Activated T-cell treated with anti-CD3 and anti-CD28 coated beads, Interleukin-2, amount 50 U/mL, for 4 hours (primary cell): ENCODE measurements at regions not wholly inside any gene's neighbourhood (a gene's known extent, or its start where the extent isn't known, plus 50 kb on each side); places are given as distances from the start of the nearest gene placed in this dataset.

Experiments
- ATAC-seq, 2 donors: fragments of 200-7000 bp; cut with Tn5 transposase; one replicate each; pipeline ENCODE4 v1.10.0; 2021
- DNase-seq: peaks from one replicate; pipeline ENCODE4 v3.0.0-alpha.2; 2020
- H3K27me3 Mint-ChIP-seq: one replicate; pipeline ENCODE4 v1.8.0; 2021; ENCODE audit warnings: low read depth, mixed read lengths
- H3K36me3 Mint-ChIP-seq: one replicate; pipeline ENCODE4 v1.8.0; 2022; ENCODE audit warnings: mixed read lengths; ENCODE audit not compliant: insufficient read depth
- H3K4me1 Mint-ChIP-seq: one replicate; pipeline ENCODE4 v1.8.0; 2021; ENCODE audit warnings: low read depth, mixed read lengths
- H3K4me3 Mint-ChIP-seq: one replicate; pipeline ENCODE4 v1.8.0; 2021; ENCODE audit warnings: mild to moderate bottlenecking, moderate library complexity, mixed read lengths
- H3K9me3 Mint-ChIP-seq: one replicate; pipeline ENCODE4 v1.8.0; 2021; ENCODE audit warnings: mixed read lengths

DNA sequence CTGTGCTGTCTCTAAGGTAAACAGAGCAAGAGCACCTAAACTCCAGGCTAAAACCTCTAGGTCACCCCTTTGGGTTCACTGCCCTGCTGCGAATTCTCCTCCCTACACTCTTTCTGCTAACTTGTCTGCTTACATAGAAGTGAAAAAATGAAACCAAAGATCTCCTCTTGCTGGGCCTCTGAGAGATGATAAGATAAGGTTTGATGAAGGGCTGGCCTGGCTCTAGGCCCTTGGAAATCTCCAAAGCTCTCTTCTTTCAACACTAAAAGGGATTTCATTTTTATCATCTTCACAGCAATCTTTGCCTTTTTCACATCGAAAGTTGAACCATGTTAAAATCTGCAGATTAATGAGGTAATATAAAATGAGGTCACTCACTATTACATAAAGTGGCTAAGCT is 450.8 kb upstream of the TLE4 start:
- Mint-ChIP-seq H3K36me3 (no peaks in the 10 kb centered on the region), H3K27me3 (no peaks in the 10 kb centered on the region), H3K4me1 (no peaks in the 10 kb centered on the region), H3K9me3 (no peaks in the 10 kb centered on the region), H3K4me3 (no peak overlapping the region)
- no peak for DNase-seq
- ATAC-seq, result no peak

DNA sequence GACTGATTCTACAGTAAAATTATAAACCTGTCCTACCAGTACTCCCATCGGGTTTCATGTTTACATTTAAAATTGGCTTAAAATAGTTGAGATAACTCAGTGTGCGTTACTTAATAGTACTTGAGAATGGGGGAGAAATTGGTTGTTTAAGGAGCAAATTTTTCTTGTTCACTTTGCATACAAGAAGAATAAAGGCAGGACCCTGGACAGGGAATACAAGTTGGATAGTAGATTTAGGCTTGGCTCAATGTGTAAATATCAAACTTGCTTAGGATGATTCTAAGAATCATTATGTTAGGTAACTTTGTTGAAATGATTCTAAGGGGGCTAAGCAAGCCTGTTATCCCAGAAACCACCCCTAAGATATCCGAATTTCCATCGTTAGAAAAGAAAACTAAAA is 448.4 kb upstream of the TLE4 start:
- DNase-seq, result no peak
- H3K36me3 Mint-ChIP-seq, result no peaks in the 10 kb centered on the region
- ATAC-seq, result no peak
- H3K27me3 Mint-ChIP-seq, result no peaks in the 10 kb centered on the region
- no peak overlapping the region for H3K4me3 Mint-ChIP-seq
- no peaks in the 10 kb centered on the region for H3K4me1 Mint-ChIP-seq
- no peaks in the 10 kb centered on the region for H3K9me3 Mint-ChIP-seq

DNA sequence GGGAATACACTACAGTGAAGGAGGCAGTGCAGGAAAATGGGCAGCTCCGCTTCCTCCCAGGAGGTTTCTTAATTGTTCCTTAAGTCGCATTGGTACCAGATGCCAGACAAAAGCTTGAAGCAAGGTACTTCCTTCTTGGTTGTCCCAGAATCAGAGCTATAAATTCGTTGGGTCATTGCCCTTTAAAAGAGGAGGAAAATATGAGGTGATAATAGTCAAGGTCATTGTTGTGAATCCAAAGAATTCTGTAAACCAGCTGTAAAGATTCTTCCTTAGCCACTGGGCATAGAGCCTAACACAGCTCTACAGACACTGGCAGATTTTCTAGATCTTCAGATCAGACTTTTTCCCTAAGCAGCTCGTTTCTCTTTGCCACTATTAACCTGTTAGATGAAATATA is 444.1 kb upstream of the TLE4 start:
- H3K9me3 Mint-ChIP-seq, result no peaks in the 10 kb centered on the region
- DNase-seq, result no peak
- no peaks in the 10 kb centered on the region for H3K4me1 Mint-ChIP-seq
- H3K36me3 Mint-ChIP-seq, result no peaks in the 10 kb centered on the region
- no peak for ATAC-seq
- H3K27me3 Mint-ChIP-seq, result no peaks in the 10 kb centered on the region
- H3K4me3 Mint-ChIP-seq, result no peak overlapping the region

DNA sequence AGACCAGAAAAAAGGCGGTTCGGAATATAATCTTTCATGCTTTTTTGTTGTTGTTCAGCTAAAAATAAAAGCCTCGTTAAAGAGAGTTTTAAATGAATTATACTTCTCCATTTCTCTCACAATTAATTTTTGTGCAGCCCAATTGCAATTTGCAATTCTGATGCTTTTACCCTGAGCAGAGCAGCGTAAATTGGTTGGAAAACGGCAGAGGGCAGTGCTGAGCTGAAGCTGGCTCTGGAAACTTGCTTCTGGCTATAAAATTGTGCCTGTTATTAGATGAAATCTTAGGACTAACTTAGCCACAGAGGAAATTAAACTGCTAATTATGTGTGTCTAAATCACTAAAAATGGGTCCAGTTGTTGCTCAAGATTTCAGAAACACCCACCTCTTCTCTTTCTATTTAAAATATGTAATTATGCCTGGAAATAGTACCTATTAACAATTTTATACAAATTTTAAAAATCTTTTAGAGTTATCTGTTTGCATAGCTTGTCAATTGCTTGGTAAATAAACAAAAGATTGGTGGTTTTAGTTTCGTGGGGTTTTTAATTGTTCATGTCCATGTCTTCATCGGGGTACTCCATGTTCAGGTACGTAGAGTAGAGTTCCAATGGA is 441.8 kb upstream of the TLE4 start:
- Mint-ChIP-seq H3K27me3 (no peaks in the 10 kb centered on the region), H3K36me3 (no peaks in the 10 kb centered on the region), H3K9me3 (no peaks in the 10 kb centered on the region), H3K4me3 (no peak overlapping the region), H3K4me1 (no peaks in the 10 kb centered on the region)
- DNase-seq (no peak), ATAC-seq (no peak)

DNA sequence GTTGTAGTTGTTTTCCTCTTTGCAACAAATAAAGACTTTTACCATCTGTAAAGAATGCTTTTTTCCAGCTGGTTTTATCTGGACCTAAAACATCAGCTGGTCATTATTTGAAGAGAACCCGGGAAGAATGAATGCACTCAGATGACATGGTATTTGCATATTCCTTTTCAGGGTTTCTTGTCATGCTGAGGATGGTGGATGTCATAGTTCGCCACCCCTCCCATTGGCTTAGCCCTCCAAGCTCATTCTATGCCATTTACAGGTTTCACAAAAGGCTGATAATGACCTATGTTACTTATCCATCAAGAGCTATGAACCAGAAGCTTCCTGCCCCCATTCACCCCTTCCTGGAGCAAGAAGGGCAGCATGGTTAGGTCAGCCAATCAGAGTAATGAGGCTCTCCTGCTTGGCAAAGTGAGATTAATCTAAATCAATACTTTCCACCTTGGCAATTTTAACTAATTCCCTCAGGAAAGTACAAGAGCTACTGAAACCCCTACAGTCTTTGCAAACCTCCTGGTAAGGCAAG is 440.5 kb upstream of the TLE4 start:
- Mint-ChIP-seq H3K4me1 (no peaks in the 10 kb centered on the region), H3K9me3 (no peaks in the 10 kb centered on the region), H3K27me3 (no peaks in the 10 kb centered on the region), H3K4me3 (no peak overlapping the region), H3K36me3 (no peaks in the 10 kb centered on the region)
- ATAC-seq (no peak), DNase-seq (no peak)

DNA sequence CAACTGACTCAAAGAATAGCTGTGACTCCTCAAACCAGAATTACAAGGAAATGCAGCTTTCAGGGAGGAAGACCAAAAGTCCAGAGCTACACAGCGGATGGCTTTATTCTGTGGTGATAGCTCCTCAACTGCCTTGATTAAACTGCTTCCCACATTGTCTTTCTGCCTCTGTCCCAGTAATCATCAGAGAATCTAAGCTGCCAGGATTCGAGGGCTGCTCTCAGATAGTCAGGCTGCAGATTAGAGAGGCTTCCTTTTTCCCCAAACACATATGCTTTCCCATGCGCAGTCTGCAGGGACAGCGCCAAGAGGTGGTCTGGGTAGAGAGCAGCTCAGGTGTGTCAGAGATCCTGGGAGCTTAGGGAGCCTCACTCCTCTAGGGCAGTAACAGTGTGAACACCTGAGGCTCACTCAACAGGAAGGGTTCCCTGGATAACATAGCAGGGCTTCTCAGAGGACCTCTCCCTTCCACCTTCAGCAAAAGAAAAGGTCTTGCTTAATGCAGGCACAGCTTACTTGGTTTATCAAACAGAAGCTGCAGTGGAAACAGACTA is 439.9 kb upstream of the TLE4 start:
- Mint-ChIP-seq H3K27me3 (no peaks in the 10 kb centered on the region), H3K4me1 (no peaks in the 10 kb centered on the region), H3K9me3 (no peaks in the 10 kb centered on the region), H3K36me3 (no peaks in the 10 kb centered on the region), H3K4me3 (no peak overlapping the region)
- ATAC-seq (no peak), DNase-seq (no peak)

DNA sequence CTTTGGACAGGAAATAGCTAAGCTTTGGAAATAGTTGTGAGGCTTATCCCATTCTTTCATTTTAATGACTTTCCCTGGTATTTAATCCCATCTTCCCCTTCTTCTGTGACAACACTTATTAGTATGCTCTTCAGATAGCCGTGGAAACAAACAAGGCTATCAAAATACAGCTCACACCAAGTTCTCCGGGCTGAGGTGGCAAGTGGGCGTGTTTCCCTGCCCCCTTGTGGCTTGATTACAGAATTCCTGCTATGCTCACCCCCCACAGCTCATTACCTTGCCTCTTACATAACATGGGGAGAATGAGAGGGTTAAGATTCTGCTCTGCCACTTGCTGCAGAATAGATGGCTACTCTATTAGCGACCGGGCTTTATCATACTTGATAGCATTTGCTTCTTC is 437.1 kb upstream of the TLE4 start:
- no peak overlapping the region for H3K4me3 Mint-ChIP-seq
- no peaks in the 10 kb centered on the region for H3K9me3 Mint-ChIP-seq
- ATAC-seq (no peak), DNase-seq (no peak)
- no peaks in the 10 kb centered on the region for H3K36me3 Mint-ChIP-seq
- H3K4me1 Mint-ChIP-seq, result no peaks in the 10 kb centered on the region
- H3K27me3 Mint-ChIP-seq, result no peaks in the 10 kb centered on the region

DNA sequence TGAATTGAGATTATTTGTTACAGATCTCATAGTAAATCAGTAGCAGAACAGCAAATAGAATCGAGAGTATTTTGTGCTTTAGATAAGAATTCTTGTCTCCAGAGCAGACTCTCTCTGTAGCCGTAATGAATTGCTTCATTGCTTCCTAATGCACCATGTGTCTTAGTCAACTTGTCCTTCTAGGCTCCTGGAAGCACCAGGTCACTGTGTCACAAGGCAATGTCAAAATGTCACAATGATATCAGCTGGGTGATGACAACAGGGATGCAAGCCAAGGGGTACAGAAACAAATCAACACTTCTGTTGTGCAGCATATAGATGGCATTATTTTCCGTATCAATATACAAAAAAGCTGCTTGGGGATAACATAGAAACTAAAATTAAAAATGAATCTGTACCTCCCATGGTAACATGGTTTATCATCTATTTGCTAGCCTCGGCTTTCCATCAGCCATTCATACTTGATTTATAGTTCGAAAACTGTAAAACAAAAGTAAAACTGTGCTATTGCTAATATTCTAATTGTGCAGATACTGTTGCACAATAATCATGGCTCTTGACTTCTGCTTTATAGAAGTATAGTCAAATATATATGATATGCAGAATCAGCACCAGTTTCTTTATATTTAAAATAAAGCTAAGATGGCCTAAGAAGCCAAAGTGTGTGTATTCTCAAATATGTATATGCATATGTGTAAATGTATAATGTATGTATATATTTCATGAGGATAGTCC is 435.9 kb upstream of the TLE4 start:
- ATAC-seq (no peak), DNase-seq (no peak)
- H3K36me3 Mint-ChIP-seq, result no peaks in the 10 kb centered on the region
- no peak overlapping the region for H3K4me3 Mint-ChIP-seq
- no peaks in the 10 kb centered on the region for H3K9me3 Mint-ChIP-seq
- no peaks in the 10 kb centered on the region for H3K4me1 Mint-ChIP-seq
- H3K27me3 Mint-ChIP-seq, result no peaks in the 10 kb centered on the region

DNA sequence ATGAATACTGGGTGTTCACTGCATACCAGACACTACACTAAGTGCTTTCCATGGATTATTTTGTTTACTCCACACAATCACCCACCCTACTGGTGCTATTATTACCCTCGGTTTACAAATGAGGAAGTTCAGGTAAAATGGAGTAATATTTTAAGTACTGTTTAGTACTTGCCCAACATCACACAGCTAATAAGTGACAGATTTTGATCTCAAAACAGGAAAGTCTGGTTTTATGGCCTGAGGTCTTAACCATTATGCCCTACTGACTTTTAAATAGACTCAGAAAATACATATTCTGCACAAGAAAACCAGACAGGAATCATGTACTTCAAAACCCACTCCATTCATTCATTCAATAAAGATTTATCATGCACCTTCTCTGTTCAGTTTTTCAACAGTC is 431.0 kb upstream of the TLE4 start:
- DNase-seq, result no peak
- H3K4me1 Mint-ChIP-seq, result no peaks in the 10 kb centered on the region
- H3K4me3 Mint-ChIP-seq, result no peak overlapping the region
- no peaks in the 10 kb centered on the region for H3K27me3 Mint-ChIP-seq
- H3K9me3 Mint-ChIP-seq, result no peaks in the 10 kb centered on the region
- H3K36me3 Mint-ChIP-seq, result no peaks in the 10 kb centered on the region
- ATAC-seq, result no peak

DNA sequence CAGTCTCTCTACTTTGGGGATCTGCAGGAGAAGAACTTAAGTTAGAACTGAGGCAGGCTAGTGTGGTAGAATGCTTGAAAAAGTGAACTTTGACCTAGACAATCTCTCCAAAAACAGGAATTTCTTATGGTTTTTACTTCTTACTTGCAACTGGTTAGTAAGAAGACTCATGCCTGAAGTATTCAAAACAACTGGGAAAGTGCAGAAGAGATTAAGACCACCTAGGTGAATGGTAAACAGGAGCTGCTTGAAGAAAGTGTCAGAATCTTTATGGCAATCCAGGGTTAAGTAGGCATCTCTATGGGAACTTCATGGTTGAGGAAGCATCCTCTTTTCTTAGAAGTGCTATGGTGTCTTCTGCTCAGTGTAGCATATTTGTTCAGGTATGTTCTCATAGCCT is 428.6 kb upstream of the TLE4 start:
- no peaks in the 10 kb centered on the region for H3K4me1 Mint-ChIP-seq
- H3K27me3 Mint-ChIP-seq, result no peaks in the 10 kb centered on the region
- no peaks in the 10 kb centered on the region for H3K36me3 Mint-ChIP-seq
- DNase-seq, result no peak
- H3K4me3 Mint-ChIP-seq, result no peak overlapping the region
- no peaks in the 10 kb centered on the region for H3K9me3 Mint-ChIP-seq
- no peak for ATAC-seq

DNA sequence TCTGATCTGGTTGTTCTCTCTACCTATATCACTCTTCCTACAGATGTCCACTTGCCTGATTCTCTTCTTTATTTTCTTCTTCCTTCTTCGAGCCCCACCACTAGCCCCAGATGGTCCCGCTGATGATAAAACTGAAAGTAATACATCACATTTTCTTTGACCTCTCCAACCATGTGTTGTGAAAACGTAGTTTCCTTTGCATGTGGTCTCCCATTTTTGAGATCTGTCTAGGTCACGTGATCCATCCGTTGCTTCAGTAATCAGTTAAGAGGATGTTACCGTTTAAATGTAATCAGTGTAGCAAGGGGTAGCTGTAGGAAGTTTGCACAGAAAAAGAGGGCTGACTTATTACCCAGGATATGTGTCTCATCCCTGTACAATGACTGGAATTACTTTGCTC is 426.3 kb upstream of the TLE4 start:
- no peaks in the 10 kb centered on the region for H3K4me1 Mint-ChIP-seq
- no peaks in the 10 kb centered on the region for H3K36me3 Mint-ChIP-seq
- DNase-seq (no peak), ATAC-seq (no peak)
- H3K9me3 Mint-ChIP-seq, result no peaks in the 10 kb centered on the region
- H3K4me3 Mint-ChIP-seq, result no peak overlapping the region
- no peaks in the 10 kb centered on the region for H3K27me3 Mint-ChIP-seq

DNA sequence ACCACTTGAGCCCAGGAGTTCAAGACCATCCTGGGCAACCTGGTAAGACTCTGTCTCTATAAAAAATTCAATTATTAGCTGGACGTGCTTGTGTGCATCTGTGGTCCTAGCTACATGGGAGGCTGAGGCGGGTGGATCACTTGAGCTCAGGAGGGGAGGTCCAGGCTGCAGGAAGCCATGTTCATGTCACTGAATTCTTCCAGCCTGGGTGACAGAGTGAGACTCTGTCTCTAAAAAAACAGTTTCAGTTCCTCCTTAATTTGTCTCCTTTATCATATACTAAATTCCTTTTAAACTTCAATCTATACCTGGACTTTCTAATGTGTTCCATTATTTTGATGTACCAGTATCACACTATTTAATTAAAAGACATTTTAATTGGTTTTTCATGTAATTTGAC is 422.2 kb upstream of the TLE4 start:
- no peak for ATAC-seq
- Mint-ChIP-seq H3K4me1 (no peaks in the 10 kb centered on the region), H3K4me3 (no peak overlapping the region), H3K9me3 (no peaks in the 10 kb centered on the region), H3K36me3 (no peaks in the 10 kb centered on the region), H3K27me3 (no peaks in the 10 kb centered on the region)
- DNase-seq, result no peak

DNA sequence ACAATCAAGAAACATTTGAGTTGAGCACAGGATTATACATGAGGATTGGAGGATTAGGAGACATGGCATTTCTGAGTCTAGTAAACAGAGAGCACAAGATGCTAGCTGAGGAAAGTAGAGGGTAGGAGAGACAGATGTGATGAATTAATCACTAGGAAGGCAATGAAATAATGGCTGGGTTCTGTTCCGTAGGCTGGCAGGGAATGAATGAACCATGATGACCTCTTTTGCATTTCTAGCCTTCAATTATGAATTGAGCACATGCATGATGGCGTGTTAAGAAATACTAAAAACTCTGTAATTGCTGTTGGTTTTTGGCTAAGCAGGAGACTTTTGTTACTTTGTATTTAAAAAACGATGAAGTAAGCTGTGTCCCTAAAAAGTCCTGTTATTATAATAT is 420.0 kb upstream of the TLE4 start:
- Mint-ChIP-seq H3K36me3 (no peaks in the 10 kb centered on the region), H3K4me1 (no peaks in the 10 kb centered on the region), H3K4me3 (no peak overlapping the region), H3K27me3 (no peaks in the 10 kb centered on the region), H3K9me3 (no peaks in the 10 kb centered on the region)
- ATAC-seq, result no peak
- no peak for DNase-seq

DNA sequence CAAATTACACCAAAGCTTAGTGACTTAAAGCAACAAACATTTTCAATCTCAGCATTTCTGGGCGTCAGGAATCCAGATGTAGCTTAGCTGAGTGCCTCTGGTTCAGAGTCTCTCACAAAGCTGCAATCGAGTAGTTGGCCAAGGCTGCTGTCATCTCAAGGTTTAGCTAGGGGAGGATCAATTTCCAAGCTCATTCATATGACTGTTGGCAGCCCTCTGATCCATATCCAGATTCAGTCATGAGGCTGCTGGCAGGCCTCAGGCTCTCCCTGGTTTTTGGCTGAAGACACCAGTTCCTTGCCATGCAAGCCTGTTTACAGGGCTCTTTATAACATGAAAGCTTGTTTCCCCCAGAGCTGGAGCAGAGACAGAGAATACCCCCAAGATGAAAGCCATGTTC is 419.5 kb upstream of the TLE4 start:
- DNase-seq (no peak), ATAC-seq (no peak)
- Mint-ChIP-seq H3K4me3 (no peak overlapping the region), H3K27me3 (no peaks in the 10 kb centered on the region), H3K36me3 (no peaks in the 10 kb centered on the region), H3K4me1 (no peaks in the 10 kb centered on the region), H3K9me3 (no peaks in the 10 kb centered on the region)

DNA sequence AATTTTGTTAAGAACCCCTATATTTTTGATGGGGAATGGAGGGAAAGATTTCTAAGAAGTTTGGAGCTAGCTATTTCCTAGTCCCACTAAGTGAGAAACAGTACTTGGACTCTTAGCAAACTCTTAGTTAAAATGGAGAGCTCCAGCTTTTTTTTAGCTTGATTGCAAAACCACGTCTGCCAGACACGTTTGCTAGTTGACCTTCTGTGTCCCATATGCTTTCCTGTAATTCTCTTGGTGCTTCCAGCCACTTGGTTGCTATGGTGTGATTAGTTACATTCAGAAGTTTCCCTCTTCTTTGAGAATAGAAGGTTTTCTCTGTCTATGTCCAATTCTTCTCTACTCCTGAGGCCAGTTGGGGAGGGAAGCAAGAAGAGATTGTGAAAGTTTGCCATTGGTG is 417.0 kb upstream of the TLE4 start:
- DNase-seq (no peak), ATAC-seq (no peak)
- H3K4me1 Mint-ChIP-seq, result no peaks in the 10 kb centered on the region
- H3K36me3 Mint-ChIP-seq, result no peaks in the 10 kb centered on the region
- no peak overlapping the region for H3K4me3 Mint-ChIP-seq
- H3K27me3 Mint-ChIP-seq, result no peaks in the 10 kb centered on the region
- H3K9me3 Mint-ChIP-seq, result no peaks in the 10 kb centered on the region
